Suprapubic skin (tissue), 4 donors: ENCODE measurements at regions not wholly inside any gene's neighbourhood (a gene's known extent, or its start where the extent isn't known, plus 50 kb on each side); places are given as distances from the start of the nearest gene placed in this dataset.

Source experiments
- POLR2A ChIP-seq, 2 donors: fragments of 450-650 bp; IDR thresholded peaks; one replicate each; pipeline ENCODE4 v1.6.1; 2017; ENCODE audit warnings: antibody characterized with exemption in 2 of 2, mild to moderate bottlenecking in 2 of 2, moderate library complexity in 2 of 2
- POLR2AphosphoS5 ChIP-seq, 3 donors: sonication (generic); formaldehyde crosslinking; IDR thresholded peaks; one replicate each; pipeline ENCODE4 v1.6.1; 2017; ENCODE audit warnings: antibody characterized with exemption in 3 of 3
- TF ChIP-seq, protein P1 (sequence below), 2 donors: fragments of 200-600 bp in 1 of 2; fragments of 450-650 bp in 1 of 2; sonication (generic) in 1 of 2; IDR thresholded peaks; one replicate each; pipeline ENCODE4 v1.5.1; 2016 to 2019; ENCODE audit warnings: antibody characterized with exemption in 2 of 2, mild to moderate bottlenecking in 1 of 2, moderate library complexity in 1 of 2

DNA sequence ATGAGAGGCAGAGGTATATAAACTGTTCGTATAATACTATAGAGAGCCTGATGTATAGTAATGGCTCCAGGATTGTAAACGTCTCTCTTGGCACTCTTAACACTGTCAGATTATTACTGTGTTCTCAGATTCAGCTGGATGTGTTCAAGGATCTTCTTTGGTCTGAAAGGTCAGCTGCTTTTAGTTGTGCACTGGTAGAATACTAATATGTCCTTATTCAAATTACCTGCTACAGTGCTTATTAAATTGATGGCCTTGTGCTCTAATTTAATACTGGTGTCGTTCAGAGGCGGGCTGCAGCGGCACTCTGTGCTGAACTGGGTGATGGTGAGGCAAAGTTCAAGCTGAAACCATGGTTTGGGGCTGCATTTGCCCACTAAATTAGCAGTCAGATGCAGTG, 216.7 kb upstream of the ARRDC3 start:
- TF ChIP-seq, protein P1, sequence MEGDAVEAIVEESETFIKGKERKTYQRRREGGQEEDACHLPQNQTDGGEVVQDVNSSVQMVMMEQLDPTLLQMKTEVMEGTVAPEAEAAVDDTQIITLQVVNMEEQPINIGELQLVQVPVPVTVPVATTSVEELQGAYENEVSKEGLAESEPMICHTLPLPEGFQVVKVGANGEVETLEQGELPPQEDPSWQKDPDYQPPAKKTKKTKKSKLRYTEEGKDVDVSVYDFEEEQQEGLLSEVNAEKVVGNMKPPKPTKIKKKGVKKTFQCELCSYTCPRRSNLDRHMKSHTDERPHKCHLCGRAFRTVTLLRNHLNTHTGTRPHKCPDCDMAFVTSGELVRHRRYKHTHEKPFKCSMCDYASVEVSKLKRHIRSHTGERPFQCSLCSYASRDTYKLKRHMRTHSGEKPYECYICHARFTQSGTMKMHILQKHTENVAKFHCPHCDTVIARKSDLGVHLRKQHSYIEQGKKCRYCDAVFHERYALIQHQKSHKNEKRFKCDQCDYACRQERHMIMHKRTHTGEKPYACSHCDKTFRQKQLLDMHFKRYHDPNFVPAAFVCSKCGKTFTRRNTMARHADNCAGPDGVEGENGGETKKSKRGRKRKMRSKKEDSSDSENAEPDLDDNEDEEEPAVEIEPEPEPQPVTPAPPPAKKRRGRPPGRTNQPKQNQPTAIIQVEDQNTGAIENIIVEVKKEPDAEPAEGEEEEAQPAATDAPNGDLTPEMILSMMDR (IDR thresholded peaks at IDR 0.05) = no peak
- TF ChIP-seq POLR2AphosphoS5 (IDR thresholded peaks at IDR 0.05) (no peak), POLR2A (IDR thresholded peaks at IDR 0.05) (no peak)
